ENCODE measurements at regions not wholly inside any gene's neighbourhood (a gene's known extent, or its start where the extent isn't known, plus 50 kb on each side); places are given as distances from the start of the nearest gene placed in this dataset.
"Not testable (repeated sequence)": the region's sequence is repeated elsewhere in the genome, so short reads cannot be mapped to it uniquely, and the experiment has no call there.

DNA sequence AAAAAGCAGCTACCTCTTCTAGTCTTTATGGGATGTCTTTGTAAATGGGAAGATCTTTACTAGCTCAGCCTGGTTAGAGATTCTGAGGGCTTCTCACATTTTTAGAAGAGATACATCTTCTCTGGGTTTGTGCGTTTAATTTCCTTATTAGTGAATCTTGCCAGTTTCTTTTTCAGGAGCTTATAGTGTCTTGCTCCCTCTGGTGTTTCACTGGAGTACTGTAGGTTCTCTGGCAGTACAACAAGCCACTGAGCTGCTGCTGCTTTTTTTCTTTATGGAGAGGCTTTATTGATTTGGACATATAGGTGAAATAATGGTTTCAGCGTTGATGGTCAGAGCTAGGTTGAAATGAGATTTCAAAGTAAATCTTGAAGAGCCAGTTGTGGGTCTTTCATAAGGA is 82.9 kb downstream of the LAS1L start:
- peak; percentile 0 for DNase-seq

DNA sequence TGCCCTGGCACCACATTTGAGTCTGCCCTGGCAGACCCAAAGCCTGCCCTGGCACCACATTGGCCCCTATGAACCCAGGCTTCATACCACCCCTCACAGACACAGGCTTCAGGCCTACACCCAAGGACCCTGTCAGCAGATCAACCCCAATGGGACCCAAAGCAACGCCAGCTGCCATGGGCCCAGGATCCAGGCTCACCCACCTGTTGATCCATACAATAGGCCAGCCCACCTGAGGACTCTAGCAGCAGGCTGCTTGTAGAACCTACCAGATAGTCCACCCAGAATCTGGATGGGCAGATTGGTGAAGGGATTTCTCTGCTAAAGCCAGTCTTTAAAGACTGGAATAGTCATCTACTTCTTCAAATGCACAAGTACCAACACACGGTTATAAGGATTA is 114.4 kb downstream of the LAS1L start:
- DNase-seq: no peak

DNA sequence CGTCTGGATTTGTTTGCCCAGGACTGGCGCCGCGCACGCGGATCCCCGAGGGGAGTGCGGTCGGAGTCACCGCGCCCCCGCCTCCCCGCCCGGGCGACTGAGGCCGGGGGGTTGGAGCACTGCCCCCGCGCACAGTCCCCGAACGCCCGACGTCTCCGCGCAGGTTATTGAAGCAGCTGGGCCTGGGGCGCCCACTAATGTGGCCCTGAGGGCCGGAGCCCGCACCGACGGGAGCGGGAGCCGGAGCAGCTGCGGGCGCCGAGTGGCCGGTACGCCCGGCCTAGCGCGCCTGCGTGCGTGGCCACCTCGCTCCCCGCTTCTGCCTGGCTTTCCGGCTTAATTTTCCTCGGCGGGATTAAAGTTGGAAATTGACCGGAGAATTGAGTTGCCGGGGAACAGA is 126.9 kb downstream of the LAS1L start:
- not testable (repeated sequence) for DNase-seq

DNA sequence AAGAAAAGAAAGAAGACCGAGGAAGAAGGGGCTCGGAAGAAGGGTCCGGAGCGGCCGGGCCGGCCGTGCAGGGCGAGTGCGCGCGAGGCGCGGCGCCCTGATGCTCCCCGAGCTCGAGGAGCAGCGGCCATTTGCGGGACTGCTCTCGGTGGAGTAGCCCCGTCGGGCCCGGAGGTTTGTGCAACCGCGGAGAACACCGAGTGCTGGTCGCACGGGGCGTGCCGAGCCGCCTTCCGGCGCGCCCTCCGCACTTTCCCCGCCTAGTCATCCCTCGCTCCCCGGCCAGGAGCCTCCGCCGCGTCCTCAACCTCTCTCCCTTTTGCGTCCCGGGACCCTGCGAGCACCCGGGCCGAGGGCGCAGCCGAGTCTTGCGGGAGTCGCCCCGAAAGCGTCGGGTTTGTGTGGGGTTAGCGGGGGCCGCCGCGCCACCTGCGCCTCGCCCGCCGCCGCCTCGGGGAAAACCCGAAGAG is 127.4 kb downstream of the LAS1L start:
- no peak for DNase-seq

DNA sequence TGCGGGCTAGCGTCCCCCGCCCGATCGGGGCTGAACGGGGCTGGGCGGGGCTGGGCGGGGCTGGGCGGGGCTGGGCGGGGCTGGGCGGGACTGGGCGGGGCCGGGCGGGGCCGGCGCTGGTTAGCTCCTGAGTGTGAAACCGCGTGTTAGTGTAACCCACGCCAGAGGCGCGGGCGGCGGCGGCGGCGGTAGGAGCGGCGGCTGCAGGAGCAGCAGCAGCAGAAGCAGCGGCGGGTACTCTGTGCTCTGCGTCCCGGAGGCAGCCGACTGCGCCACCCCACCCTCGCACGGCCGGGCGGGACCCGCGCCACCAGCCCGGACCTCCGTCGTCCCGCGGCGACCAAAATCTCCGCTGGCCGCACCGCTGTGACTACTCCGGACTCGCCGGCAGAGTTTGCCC is 128.1 kb downstream of the LAS1L start:
- DNase-seq: no peak

DNA sequence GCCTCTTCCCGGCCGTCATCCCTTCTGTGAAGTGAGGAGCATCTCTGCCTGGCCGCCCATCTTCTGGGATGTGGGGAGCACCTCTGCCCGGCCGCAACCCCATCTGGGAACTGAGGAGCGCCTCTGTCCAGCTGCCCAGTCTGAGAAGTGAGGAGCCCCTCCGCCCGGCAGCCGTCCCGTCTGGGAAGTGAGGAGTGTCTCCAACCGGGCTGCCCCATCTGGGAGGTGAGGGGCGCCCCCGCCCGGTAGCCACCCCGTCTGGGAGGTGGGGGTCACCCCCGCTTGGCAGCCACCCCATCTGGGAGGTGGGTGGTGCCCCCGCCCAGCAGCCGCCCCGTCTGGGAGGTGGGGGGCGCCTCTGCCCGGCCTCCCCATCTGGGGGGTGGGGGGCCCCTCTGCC is 142.3 kb downstream of the LAS1L start:
- no peak for DNase-seq

DNA sequence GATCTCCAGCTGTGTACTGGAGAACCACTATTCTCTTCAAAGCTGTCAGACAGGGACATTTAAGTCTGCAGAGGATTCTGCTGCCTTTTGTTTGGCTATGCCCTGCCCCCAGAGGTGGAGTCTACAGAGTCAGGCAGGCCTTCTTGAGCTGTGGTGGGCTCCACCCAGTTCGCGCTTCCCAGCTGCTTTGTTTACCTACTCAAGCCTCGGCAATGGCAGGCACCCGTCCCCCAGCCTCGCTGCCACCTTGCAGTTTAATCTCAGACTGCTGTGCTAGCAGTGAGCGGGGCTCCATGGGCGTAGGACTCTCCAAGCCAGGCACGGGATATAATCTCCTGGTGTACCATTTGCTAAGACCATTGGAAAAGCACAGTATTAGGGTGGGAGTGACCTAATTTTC is 145.5 kb downstream of the LAS1L start:
- DNase-seq: not testable (repeated sequence)
